ENCODE measurements at regions not wholly inside any gene's neighbourhood (a gene's known extent, or its start where the extent isn't known, plus 50 kb on each side); places are given as distances from the start of the nearest gene placed in this dataset.

GRCh38 chr3:139248593-139249255 lies 95.1 kb upstream of the MRPS22 start:
- TF ChIP-seq CTCF (IDR thresholded peaks at IDR 0.05) (no peak), POLR2A (IDR thresholded peaks at IDR 0.05) (no peak)
